Calu3 (cell line): ENCODE measurements at regions not wholly inside any gene's neighbourhood (a gene's known extent, or its start where the extent isn't known, plus 50 kb on each side); places are given as distances from the start of the nearest gene placed in this dataset.

Experiments
- BruUV-seq: library from RNA; stranded (reverse); fragments of 400-500 nt; replicated peaks from 2 replicates; lab custom pipeline; 2021; lab: Mats Ljungman, UMichigan
- CTCF ChIA-PET: fragments of 300-600 bp; sonication (Branson Sonifier 250); formaldehyde crosslinking; loops from one replicate; lab custom pipeline; 2022; ENCODE audit warnings: antibody characterized with exemption; lab: Charles Lee
- DNase-seq: peaks from one replicate; pipeline ENCODE4 v3.0.0; 2022
- H3K27ac Mint-ChIP-seq: one replicate; pipeline ENCODE4 v1.8.0; 2022; ENCODE audit warnings: mixed read lengths; ENCODE audit not compliant: unreplicated experiment
- H3K27me3 Mint-ChIP-seq: one replicate; pipeline ENCODE4 v1.8.0; 2022; ENCODE audit warnings: mixed read lengths; ENCODE audit not compliant: unreplicated experiment
- H3K36me3 Mint-ChIP-seq: one replicate; pipeline ENCODE4 v1.8.0; 2022; ENCODE audit warnings: mild to moderate bottlenecking, moderate library complexity, mixed read lengths; ENCODE audit not compliant: insufficient read depth, unreplicated experiment
- H3K4me1 Mint-ChIP-seq: one replicate; pipeline ENCODE4 v1.8.0; 2022; ENCODE audit warnings: mild to moderate bottlenecking, low read depth, mixed read lengths; ENCODE audit not compliant: unreplicated experiment
- H3K4me3 Mint-ChIP-seq: one replicate; pipeline ENCODE4 v1.8.0; 2022; ENCODE audit warnings: mild to moderate bottlenecking, low read depth, moderate library complexity, mixed read lengths; ENCODE audit not compliant: unreplicated experiment
- H3K9me3 Mint-ChIP-seq: one replicate; pipeline ENCODE4 v1.8.0; 2022; ENCODE audit warnings: low read depth, mixed read lengths; ENCODE audit not compliant: unreplicated experiment
- intact Hi-C: fragments of 100-400 bp; cut with micrococcal nuclease; formaldehyde crosslinking; loops from one replicate; pipeline ENCODE4 v1.10.0; 2022; ENCODE audit not compliant: unreplicated experiment
- TF ChIP-seq, protein P1 (sequence below): fragments of 200-600 bp; IDR thresholded peaks from one replicate; pipeline ENCODE4 v1.8.0; 2022; ENCODE audit warnings: antibody characterized with exemption; ENCODE audit not compliant: unreplicated experiment

DNA sequence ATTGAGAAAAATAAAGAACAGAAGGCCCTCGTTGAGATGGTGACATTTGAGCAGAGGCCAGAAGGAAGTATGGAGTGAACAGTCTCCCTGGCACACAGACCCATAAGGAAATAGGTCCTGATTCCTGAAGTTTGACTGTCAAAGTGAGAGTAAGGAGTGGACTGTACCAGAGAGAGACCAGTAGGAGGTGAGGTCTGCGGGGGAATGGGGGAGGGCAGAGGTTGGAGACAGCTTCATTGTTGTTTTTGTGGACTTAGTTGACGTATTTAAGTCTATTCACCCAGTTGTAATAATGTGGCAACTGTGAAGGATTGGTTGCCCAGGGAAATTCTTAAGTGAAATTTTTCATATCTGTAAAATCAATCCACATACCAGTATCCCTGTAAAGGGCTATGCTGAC lies 110.7 kb downstream of the TFAP2B start:
- CTCF ChIA-PET: no interaction called here
- no peak overlapping the region for H3K27ac Mint-ChIP-seq
- DNase-seq: no peak
- no peaks in the 10 kb centered on the region for H3K4me1 Mint-ChIP-seq
- no peak overlapping the region for H3K4me3 Mint-ChIP-seq
- no peaks in the 10 kb centered on the region for H3K27me3 Mint-ChIP-seq
- no peaks in the 10 kb centered on the region for H3K36me3 Mint-ChIP-seq
- H3K9me3 Mint-ChIP-seq: peaks cover 3% of the 10 kb centered on the region
- intact Hi-C loops: no loop called here
- TF ChIP-seq, protein P1, sequence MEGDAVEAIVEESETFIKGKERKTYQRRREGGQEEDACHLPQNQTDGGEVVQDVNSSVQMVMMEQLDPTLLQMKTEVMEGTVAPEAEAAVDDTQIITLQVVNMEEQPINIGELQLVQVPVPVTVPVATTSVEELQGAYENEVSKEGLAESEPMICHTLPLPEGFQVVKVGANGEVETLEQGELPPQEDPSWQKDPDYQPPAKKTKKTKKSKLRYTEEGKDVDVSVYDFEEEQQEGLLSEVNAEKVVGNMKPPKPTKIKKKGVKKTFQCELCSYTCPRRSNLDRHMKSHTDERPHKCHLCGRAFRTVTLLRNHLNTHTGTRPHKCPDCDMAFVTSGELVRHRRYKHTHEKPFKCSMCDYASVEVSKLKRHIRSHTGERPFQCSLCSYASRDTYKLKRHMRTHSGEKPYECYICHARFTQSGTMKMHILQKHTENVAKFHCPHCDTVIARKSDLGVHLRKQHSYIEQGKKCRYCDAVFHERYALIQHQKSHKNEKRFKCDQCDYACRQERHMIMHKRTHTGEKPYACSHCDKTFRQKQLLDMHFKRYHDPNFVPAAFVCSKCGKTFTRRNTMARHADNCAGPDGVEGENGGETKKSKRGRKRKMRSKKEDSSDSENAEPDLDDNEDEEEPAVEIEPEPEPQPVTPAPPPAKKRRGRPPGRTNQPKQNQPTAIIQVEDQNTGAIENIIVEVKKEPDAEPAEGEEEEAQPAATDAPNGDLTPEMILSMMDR: no peak
- no TSS peak for BruUV-seq

DNA sequence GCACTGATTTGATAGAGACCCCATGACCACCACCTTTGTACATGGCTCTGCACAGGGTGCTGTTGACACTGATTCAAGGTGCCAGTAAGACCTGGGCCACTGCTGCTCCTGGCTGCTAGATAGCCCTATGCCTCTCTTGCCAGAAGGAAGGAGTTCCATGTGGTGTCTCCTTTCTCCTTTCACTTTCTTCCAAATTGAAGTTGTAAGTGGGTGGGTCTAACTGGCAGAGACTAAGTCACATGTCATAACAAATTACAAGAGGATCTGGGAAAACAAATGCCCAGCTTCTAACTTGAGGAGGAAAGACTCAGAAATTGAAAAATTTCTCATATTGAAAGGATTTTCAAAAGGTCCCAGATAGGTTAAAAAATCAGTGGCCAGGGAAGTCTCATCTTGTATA lies 116.8 kb downstream of the TFAP2B start:
- Mint-ChIP-seq H3K36me3 (no peaks in the 10 kb centered on the region), H3K4me1 (no peaks in the 10 kb centered on the region), H3K9me3 (no peaks in the 10 kb centered on the region), H3K27ac (no peak overlapping the region), H3K4me3 (no peak overlapping the region), H3K27me3 (no peaks in the 10 kb centered on the region)
- CTCF ChIA-PET: no interaction called here
- no TSS peak for BruUV-seq
- TF ChIP-seq, protein P1: no peak
- no peak for DNase-seq
- intact Hi-C loops: no loop called here

DNA sequence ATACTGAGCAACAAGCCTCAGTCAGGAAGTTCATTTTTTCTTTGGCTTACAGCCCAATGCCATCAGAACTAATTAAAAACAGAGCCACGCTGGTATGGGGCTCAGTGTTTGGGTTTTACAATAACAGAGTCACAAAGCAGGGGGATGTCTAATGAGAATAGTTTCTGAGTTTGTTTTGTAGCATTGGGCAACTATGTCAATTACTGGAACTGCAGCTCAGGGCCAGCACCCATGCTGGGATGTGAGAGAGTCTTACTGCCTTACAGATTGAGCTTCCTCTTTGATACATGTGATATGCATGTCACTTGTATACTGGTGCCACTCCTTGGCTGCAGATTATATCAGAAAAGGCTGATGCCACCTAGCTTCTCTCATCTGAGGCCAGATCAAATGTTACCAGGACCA lies 117.6 kb downstream of the TFAP2B start:
- Mint-ChIP-seq H3K27ac (no peak overlapping the region), H3K9me3 (no peaks in the 10 kb centered on the region)
- no TSS peak for BruUV-seq

DNA sequence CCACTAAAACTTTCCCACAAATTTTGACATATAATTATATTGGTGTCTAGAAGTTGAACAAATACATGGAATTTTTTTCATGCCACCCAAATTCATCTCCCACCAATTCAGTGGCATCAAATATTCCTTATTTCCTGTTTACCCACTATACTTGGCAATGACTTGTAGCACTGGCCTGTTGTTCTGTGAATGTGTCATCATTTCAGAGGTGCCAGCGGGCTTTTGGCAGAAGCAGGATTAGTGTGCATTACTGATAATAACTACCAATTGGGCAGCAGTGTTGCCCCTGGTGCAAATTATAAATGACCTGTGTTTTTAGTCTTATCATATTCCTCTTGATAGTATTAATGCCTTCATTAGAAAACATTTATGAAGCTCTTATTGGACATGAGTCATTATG lies 121.3 kb downstream of the TFAP2B start:
- Mint-ChIP-seq H3K27me3 (no peaks in the 10 kb centered on the region), H3K36me3 (no peaks in the 10 kb centered on the region), H3K27ac (no peak overlapping the region), H3K4me3 (no peak overlapping the region), H3K4me1 (no peaks in the 10 kb centered on the region), H3K9me3 (no peaks in the 10 kb centered on the region)
- intact Hi-C loops: no loop called here
- TF ChIP-seq, protein P1: no peak
- CTCF ChIA-PET: no interaction called here
- no TSS peak for BruUV-seq
- DNase-seq: no peak

More for the DNA sequence above, 117.6 kb downstream of the TFAP2B start:
- no peak for DNase-seq
- Mint-ChIP-seq H3K4me3 (no peak overlapping the region), H3K36me3 (no peaks in the 10 kb centered on the region), H3K27me3 (no peaks in the 10 kb centered on the region), H3K4me1 (no peaks in the 10 kb centered on the region)
- CTCF ChIA-PET: no interaction called here
- TF ChIP-seq, protein P1: no peak
- intact Hi-C loops: no loop called here
